ENCODE measurements at regions not wholly inside any gene's neighbourhood (a gene's known extent, or its start where the extent isn't known, plus 50 kb on each side); places are given as distances from the start of the nearest gene placed in this dataset.

DNA sequence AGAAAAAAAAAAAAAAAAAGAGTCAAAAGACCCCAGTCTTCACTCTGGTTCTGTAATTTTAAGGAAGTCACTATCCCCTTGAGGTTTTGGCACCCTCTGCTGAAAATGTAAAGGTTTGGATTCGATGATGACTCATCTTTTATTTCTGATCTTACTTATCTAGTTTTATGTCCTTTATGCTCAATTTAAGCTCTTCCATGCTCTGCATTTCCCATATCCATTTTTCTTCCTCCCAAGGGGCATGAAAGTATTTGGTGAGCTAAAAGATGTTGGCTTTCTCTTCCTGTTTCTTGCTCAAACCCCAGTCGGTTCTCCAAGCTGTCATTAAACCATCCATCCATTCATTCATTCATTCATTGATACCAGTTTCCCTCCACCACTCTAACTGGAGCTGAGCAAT, 61.0 kb upstream of the CDON start:
- TF ChIP-seq YY1 (IDR thresholded peaks at IDR 0.05; ENCODE audit: borderline replicate concordance in 1 of 3, control insufficient read depth in 1 of 3, extremely low read depth in 1 of 3, insufficient read depth in 3 of 3, insufficient read length in 1 of 3, insufficient replicate concordance in 2 of 3, low read depth in 1 of 3, low read length in 2 of 3) (no peak), SRSF7 (optimal IDR thresholded peaks at IDR 0.05; ENCODE audit: low read depth, low read length) (no peak), SMARCC2 (IDR thresholded peaks at IDR 0.05; ENCODE audit: low read depth) (no peak), FOXJ2 (tag; IDR thresholded peaks at IDR 0.05) (no peak), HNRNPK (IDR thresholded peaks at IDR 0.05; ENCODE audit: low read depth, low read length, poor library complexity, severe bottlenecking) (no peak), POLR2A (conservative IDR thresholded peaks at IDR 0.05) (no peak), FOS (IDR thresholded peaks at IDR 0.05; ENCODE audit: extremely low read depth, insufficient read length) (no peak), CREM (IDR thresholded peaks at IDR 0.05; ENCODE audit: low read depth) (no peak)
- TF ChIP-seq, protein P1, sequence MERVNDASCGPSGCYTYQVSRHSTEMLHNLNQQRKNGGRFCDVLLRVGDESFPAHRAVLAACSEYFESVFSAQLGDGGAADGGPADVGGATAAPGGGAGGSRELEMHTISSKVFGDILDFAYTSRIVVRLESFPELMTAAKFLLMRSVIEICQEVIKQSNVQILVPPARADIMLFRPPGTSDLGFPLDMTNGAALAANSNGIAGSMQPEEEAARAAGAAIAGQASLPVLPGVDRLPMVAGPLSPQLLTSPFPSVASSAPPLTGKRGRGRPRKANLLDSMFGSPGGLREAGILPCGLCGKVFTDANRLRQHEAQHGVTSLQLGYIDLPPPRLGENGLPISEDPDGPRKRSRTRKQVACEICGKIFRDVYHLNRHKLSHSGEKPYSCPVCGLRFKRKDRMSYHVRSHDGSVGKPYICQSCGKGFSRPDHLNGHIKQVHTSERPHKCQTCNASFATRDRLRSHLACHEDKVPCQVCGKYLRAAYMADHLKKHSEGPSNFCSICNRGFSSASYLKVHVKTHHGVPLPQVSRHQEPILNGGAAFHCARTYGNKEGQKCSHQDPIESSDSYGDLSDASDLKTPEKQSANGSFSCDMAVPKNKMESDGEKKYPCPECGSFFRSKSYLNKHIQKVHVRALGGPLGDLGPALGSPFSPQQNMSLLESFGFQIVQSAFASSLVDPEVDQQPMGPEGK (CRISPR knock-in tag; IDR thresholded peaks at IDR 0.05; ENCODE audit: borderline replicate concordance): no peak
- TF ChIP-seq, protein P2, sequence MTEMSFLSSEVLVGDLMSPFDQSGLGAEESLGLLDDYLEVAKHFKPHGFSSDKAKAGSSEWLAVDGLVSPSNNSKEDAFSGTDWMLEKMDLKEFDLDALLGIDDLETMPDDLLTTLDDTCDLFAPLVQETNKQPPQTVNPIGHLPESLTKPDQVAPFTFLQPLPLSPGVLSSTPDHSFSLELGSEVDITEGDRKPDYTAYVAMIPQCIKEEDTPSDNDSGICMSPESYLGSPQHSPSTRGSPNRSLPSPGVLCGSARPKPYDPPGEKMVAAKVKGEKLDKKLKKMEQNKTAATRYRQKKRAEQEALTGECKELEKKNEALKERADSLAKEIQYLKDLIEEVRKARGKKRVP (CRISPR knock-in tag; IDR thresholded peaks at IDR 0.05): no peak
- TF ChIP-seq, protein P3, sequence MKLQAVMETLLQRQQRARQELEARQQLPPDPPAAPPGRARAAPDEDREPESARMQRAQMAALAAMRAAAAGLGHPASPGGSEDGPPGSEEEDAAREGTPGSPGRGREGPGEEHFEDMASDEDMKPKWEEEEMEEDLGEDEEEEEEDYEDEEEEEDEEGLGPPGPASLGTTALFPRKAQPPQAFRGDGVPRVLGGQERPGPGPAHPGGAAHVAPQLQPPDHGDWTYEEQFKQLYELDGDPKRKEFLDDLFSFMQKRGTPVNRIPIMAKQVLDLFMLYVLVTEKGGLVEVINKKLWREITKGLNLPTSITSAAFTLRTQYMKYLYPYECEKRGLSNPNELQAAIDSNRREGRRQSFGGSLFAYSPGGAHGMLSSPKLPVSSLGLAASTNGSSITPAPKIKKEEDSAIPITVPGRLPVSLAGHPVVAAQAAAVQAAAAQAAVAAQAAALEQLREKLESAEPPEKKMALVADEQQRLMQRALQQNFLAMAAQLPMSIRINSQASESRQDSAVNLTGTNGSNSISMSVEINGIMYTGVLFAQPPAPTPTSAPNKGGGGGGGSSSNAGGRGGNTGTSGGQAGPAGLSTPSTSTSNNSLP (IDR thresholded peaks at IDR 0.05; ENCODE audit: borderline replicate concordance, low read depth, low read length): no peak
- TF ChIP-seq, protein P4, sequence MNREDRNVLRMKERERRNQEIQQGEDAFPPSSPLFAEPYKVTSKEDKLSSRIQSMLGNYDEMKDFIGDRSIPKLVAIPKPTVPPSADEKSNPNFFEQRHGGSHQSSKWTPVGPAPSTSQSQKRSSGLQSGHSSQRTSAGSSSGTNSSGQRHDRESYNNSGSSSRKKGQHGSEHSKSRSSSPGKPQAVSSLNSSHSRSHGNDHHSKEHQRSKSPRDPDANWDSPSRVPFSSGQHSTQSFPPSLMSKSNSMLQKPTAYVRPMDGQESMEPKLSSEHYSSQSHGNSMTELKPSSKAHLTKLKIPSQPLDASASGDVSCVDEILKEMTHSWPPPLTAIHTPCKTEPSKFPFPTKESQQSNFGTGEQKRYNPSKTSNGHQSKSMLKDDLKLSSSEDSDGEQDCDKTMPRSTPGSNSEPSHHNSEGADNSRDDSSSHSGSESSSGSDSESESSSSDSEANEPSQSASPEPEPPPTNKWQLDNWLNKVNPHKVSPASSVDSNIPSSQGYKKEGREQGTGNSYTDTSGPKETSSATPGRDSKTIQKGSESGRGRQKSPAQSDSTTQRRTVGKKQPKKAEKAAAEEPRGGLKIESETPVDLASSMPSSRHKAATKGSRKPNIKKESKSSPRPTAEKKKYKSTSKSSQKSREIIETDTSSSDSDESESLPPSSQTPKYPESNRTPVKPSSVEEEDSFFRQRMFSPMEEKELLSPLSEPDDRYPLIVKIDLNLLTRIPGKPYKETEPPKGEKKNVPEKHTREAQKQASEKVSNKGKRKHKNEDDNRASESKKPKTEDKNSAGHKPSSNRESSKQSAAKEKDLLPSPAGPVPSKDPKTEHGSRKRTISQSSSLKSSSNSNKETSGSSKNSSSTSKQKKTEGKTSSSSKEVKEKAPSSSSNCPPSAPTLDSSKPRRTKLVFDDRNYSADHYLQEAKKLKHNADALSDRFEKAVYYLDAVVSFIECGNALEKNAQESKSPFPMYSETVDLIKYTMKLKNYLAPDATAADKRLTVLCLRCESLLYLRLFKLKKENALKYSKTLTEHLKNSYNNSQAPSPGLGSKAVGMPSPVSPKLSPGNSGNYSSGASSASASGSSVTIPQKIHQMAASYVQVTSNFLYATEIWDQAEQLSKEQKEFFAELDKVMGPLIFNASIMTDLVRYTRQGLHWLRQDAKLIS (CRISPR knock-in tag; IDR thresholded peaks at IDR 0.05): no peak
- TF ChIP-seq, protein P5, sequence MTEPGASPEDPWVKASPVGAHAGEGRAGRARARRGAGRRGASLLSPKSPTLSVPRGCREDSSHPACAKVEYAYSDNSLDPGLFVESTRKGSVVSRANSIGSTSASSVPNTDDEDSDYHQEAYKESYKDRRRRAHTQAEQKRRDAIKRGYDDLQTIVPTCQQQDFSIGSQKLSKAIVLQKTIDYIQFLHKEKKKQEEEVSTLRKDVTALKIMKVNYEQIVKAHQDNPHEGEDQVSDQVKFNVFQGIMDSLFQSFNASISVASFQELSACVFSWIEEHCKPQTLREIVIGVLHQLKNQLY (CRISPR knock-in tag; conservative IDR thresholded peaks at IDR 0.05): no peak
